IPS-NIHi11 (cell line): ENCODE measurements at regions not wholly inside any gene's neighbourhood (a gene's known extent, or its start where the extent isn't known, plus 50 kb on each side); places are given as distances from the start of the nearest gene placed in this dataset.
A peak's percentile ranks its signal among the peaks of the same experiment; 100 is the strongest.

Source experiments
- DNase-seq: peaks from one replicate; pipeline ENCODE4 v3.0.0; 2012; ENCODE audit warnings: mixed read lengths, low spot score

- no peak for DNase-seq
Observed at GRCh38 chr18:37653618-37654017, 88.0 kb upstream of the CELF4 start.

GRCh38 chr18:37649930-37650329 is 84.3 kb upstream of the CELF4 start:
- DNase-seq = no peak

- no peak for DNase-seq
Observed at GRCh38 chr18:37649416-37649815, 83.8 kb upstream of the CELF4 start.

GRCh38 chr18:37641573-37641972 is 76.0 kb upstream of the CELF4 start:
- no peak for DNase-seq

GRCh38 chr18:37640504-37640903 is 74.9 kb upstream of the CELF4 start:
- DNase-seq = peak; percentile 27

- no peak for DNase-seq
Observed at GRCh38 chr18:37639846-37640245, 74.2 kb upstream of the CELF4 start.

GRCh38 chr18:37637478-37637850 is 71.9 kb upstream of the CELF4 start:
- no peak for DNase-seq

GRCh38 chr18:37636831-37637477 is 71.4 kb upstream of the CELF4 start:
- no peak for DNase-seq

GRCh38 chr18:37634516-37634915 is 68.9 kb upstream of the CELF4 start:
- no peak for DNase-seq

GRCh38 chr18:37631422-37631821 is 65.8 kb upstream of the CELF4 start:
- no peak for DNase-seq

- no peak for DNase-seq
Observed at GRCh38 chr18:37630334-37630733, 64.7 kb upstream of the CELF4 start.

GRCh38 chr18:37628470-37629220 is 63.0 kb upstream of the CELF4 start:
- DNase-seq = no peak

- DNase-seq = no peak
Observed at GRCh38 chr18:37624318-37624717, 58.7 kb upstream of the CELF4 start.

- DNase-seq = no peak
Observed at GRCh38 chr18:37619964-37620363, 54.4 kb upstream of the CELF4 start.

- no peak for DNase-seq
Observed at GRCh38 chr18:37617623-37618022, 52.0 kb upstream of the CELF4 start.
